Erythroblast (primary cell): ENCODE measurements at regions not wholly inside any gene's neighbourhood (a gene's known extent, or its start where the extent isn't known, plus 50 kb on each side); places are given as distances from the start of the nearest gene placed in this dataset.

Source experiments
- GATA1 ChIP-seq: IDR thresholded peaks from 2 replicates; pipeline ENCODE4 v1.6.1; 2011; ENCODE audit warnings: low read depth, mild to moderate bottlenecking, control low read depth, low read length, moderate library complexity
- POLR2A ChIP-seq: IDR thresholded peaks from 2 replicates; pipeline ENCODE4 v1.6.1; 2011; ENCODE audit warnings: mild to moderate bottlenecking, low read length

- TF ChIP-seq POLR2A: no peak
- no peak for TF ChIP-seq GATA1
Observed at GRCh38 chrX:45447995-45448394, 247.3 kb upstream of the DIPK2B start.
